ENCODE measurements at regions not wholly inside any gene's neighbourhood (a gene's known extent, or its start where the extent isn't known, plus 50 kb on each side); places are given as distances from the start of the nearest gene placed in this dataset.

DNA sequence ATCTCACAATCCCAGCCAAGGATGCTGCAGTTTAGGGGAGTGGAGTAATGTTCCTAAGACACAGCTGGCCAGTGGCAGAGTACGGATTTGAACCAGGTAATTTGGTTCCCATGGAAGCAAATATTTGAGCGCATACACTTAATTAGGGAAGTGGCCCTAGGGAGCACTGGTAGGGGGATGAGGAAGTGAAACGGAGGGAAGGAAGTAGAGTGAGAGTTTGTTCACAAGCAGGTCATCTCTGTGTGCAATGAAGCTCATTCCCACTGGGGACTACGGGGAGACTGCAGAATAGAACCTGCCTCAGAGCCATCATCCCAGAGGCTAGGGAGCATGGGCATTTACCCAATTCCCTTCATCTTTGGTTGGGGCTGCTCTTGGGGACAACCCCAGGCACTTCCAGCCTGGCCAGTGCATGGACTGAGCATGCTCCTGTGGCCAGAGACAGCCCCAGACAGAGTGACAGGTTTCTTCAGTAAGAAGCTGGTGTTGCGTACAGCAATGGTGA lies 317.2 kb upstream of the PROK2 start:
- TF ChIP-seq POLR2A (IDR thresholded peaks at IDR 0.05) = no peak
- TF ChIP-seq, protein P1, sequence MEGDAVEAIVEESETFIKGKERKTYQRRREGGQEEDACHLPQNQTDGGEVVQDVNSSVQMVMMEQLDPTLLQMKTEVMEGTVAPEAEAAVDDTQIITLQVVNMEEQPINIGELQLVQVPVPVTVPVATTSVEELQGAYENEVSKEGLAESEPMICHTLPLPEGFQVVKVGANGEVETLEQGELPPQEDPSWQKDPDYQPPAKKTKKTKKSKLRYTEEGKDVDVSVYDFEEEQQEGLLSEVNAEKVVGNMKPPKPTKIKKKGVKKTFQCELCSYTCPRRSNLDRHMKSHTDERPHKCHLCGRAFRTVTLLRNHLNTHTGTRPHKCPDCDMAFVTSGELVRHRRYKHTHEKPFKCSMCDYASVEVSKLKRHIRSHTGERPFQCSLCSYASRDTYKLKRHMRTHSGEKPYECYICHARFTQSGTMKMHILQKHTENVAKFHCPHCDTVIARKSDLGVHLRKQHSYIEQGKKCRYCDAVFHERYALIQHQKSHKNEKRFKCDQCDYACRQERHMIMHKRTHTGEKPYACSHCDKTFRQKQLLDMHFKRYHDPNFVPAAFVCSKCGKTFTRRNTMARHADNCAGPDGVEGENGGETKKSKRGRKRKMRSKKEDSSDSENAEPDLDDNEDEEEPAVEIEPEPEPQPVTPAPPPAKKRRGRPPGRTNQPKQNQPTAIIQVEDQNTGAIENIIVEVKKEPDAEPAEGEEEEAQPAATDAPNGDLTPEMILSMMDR (IDR thresholded peaks at IDR 0.05) = no peak

Data from testis (tissue), 2 donors.